AG04450 (cell line): ENCODE measurements at regions not wholly inside any gene's neighbourhood (a gene's known extent, or its start where the extent isn't known, plus 50 kb on each side); places are given as distances from the start of the nearest gene placed in this dataset.

Source experiments
- CTCF ChIA-PET: fragments of 300-600, 350-600 bp; formaldehyde crosslinking; extraction: SDS; loops from one replicate; lab custom pipeline; 2022; ENCODE audit warnings: antibody characterized with exemption, inconsistent platforms; lab: Charles Lee
- POLR2A ChIA-PET: fragments of 350-600 bp; formaldehyde crosslinking; extraction: SDS; loops from one replicate; lab custom pipeline; 2021; ENCODE audit warnings: antibody characterized with exemption, inconsistent platforms; lab: Yijun Ruan, JAX
- DNase-seq: peaks from one replicate; pipeline ENCODE4 v3.0.0-alpha.2; 2011; ENCODE audit warnings: low read depth, low spot score
- H3K27ac ChIP-seq: one replicate; pipeline ENCODE4 v1.5.1; 2012; ENCODE audit warnings: low read depth, low read length, control low read depth
- H3K27me3 ChIP-seq: one replicate; pipeline ENCODE4 v1.6.0; 2012; ENCODE audit warnings: low read length; ENCODE audit not compliant: control insufficient read depth, insufficient read depth
- H3K4me3 ChIP-seq: 2 replicates; pipeline ENCODE4 v1.5.1; 2011; ENCODE audit warnings: mild to moderate bottlenecking, low read depth, low read length, control low read depth
- H3K9me3 ChIP-seq: 2 replicates; pipeline ENCODE4 v1.5.1; 2012; ENCODE audit warnings: low read length; ENCODE audit not compliant: control insufficient read depth, insufficient read depth
- CTCF ChIP-seq: IDR thresholded peaks from 2 replicates; pipeline ENCODE4 v1.5.1; 2011; ENCODE audit warnings: low read depth, low read length, control low read depth, inconsistent platforms

GRCh38 chr13:77815330-77815729 lies 103.3 kb downstream of the EDNRB start:
- Histone ChIP-seq H3K9me3 (no peaks in the 10 kb centered on the region), H3K27ac (no peak overlapping the region), H3K4me3 (no peak overlapping the region), H3K27me3 (no peaks in the 10 kb centered on the region)
- no peak for DNase-seq
- no peak for TF ChIP-seq CTCF
- CTCF ChIA-PET, result interaction anchor here (0.6 kb wide), 1 partner anchor 1649 kb away, joined by 8 read pairs; no protein-coding TSS in a partner anchor
- POLR2A ChIA-PET, result no interaction called here
